ENCODE measurements at regions not wholly inside any gene's neighbourhood (a gene's known extent, or its start where the extent isn't known, plus 50 kb on each side); places are given as distances from the start of the nearest gene placed in this dataset.
"Not testable (repeated sequence)": the region's sequence is repeated elsewhere in the genome, so short reads cannot be mapped to it uniquely, and the experiment has no call there.

DNA sequence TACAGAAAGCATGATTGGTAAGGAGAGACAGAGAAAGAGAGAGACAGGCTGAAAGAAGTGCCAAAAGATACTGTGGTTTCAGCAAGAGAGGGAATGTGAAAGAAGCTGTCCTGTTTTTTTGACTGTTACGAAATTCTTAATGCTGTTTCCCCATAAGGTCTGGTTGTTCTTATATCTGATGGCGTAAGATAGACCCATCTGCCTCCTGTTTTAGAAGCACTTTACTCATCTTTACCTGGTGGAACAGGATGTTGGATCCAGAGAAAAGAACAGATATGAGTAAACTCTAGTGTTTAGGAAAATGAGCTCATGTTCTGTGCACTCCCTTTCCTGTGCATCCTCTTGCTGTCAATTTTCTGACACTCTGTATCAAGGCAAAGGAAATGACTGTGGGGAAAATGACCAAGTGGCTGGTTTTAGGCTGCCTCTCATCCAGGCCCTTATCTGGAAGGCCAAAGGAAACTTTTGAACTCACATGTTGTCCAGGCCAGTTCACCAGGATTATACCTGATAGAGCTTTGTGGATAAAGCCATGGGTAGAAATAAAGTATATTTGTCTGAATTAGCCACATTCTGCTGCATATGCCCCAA lies 311.7 kb upstream of the HTR2C start:
- Mint-ChIP-seq H3K27ac (no peak overlapping the region), H3K4me3 (no peak overlapping the region), H3K36me3 (no peaks in the 10 kb centered on the region), H3K4me1 (no peaks in the 10 kb centered on the region), H3K9me3 (peaks cover 0 to 8% of the 10 kb centered on the region in 2 donors), H3K27me3 (ENCODE audit: low read depth in 2 of 2) (no peaks in the 10 kb centered on the region)
- H3K27me3 ChIP-seq (ENCODE audit: control insufficient read depth, insufficient read depth, low read length): no peaks in the 10 kb centered on the region
- no peak overlapping the region for H3K27ac ChIP-seq (ENCODE audit: low read length)
- 50% methylated on average over 1 of the region's 2 CpGs for WGBS (ENCODE audit: insufficient coverage)
- ATAC-seq (no peak), DNase-seq (no peak)
- no peaks in the 10 kb centered on the region for H3K9me3 ChIP-seq (ENCODE audit: control insufficient read depth, insufficient read depth, low read length)
- H3K36me3 ChIP-seq (ENCODE audit: control insufficient read depth, insufficient read depth, low read length): no peaks in the 10 kb centered on the region
- no peaks in the 10 kb centered on the region for H3K4me1 ChIP-seq (ENCODE audit: control insufficient read depth, insufficient read depth, low read length)
- TF ChIP-seq, protein P1, sequence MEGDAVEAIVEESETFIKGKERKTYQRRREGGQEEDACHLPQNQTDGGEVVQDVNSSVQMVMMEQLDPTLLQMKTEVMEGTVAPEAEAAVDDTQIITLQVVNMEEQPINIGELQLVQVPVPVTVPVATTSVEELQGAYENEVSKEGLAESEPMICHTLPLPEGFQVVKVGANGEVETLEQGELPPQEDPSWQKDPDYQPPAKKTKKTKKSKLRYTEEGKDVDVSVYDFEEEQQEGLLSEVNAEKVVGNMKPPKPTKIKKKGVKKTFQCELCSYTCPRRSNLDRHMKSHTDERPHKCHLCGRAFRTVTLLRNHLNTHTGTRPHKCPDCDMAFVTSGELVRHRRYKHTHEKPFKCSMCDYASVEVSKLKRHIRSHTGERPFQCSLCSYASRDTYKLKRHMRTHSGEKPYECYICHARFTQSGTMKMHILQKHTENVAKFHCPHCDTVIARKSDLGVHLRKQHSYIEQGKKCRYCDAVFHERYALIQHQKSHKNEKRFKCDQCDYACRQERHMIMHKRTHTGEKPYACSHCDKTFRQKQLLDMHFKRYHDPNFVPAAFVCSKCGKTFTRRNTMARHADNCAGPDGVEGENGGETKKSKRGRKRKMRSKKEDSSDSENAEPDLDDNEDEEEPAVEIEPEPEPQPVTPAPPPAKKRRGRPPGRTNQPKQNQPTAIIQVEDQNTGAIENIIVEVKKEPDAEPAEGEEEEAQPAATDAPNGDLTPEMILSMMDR (IDR thresholded peaks at IDR 0.05): no peak
- intact Hi-C loops (cut with micrococcal nuclease): no loop called here
- H3K4me3 ChIP-seq (ENCODE audit: low read length): no peak overlapping the region

DNA sequence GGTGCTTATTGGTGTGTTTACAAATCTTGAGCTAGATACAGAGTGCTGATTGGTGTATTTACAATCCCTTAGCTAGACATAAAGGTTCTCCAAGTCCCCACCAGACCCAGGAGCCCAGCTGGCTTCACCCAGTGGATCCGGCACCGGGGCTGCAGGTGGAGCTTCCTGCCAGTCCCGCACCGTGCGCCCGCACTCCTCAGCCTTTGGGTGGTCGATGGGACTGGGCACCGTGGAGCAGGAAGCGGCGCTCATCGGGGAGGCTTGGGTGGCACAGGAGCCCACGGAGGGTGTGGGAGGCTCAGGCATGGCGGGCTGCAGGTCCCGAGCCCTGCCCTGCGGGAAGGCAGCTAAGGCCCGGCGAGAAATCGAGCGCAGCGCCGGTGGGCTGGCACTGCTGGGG lies 313.5 kb upstream of the HTR2C start:
- H3K27ac Mint-ChIP-seq; H3K4me3 Mint-ChIP-seq; intact Hi-C loops (cut with micrococcal nuclease); DNase-seq; H3K9me3 ChIP-seq (ENCODE audit: control insufficient read depth, insufficient read depth, low read length); ATAC-seq; H3K4me1 ChIP-seq (ENCODE audit: control insufficient read depth, insufficient read depth, low read length); H3K4me1 Mint-ChIP-seq; H3K27ac ChIP-seq (ENCODE audit: low read length); H3K36me3 Mint-ChIP-seq; H3K27me3 Mint-ChIP-seq (ENCODE audit: low read depth in 2 of 2); H3K36me3 ChIP-seq (ENCODE audit: control insufficient read depth, insufficient read depth, low read length); H3K4me3 ChIP-seq (ENCODE audit: low read length); H3K27me3 ChIP-seq (ENCODE audit: control insufficient read depth, insufficient read depth, low read length): not testable (repeated sequence)
- WGBS (ENCODE audit: insufficient coverage): 98% methylated on average over 21 of the region's 21 CpGs
- peaks cover 0 to 14% of the 10 kb centered on the region in 2 donors for H3K9me3 Mint-ChIP-seq

- DNase-seq (no peak), ATAC-seq (no peak)
- TF ChIP-seq, protein P1 (IDR thresholded peaks at IDR 0.05): no peak
- Histone ChIP-seq H3K9me3 (ENCODE audit: control insufficient read depth, insufficient read depth, low read length) (no peaks in the 10 kb centered on the region), H3K4me3 (ENCODE audit: low read length) (no peak overlapping the region), H3K36me3 (ENCODE audit: control insufficient read depth, insufficient read depth, low read length) (no peaks in the 10 kb centered on the region), H3K27me3 (ENCODE audit: control insufficient read depth, insufficient read depth, low read length) (no peaks in the 10 kb centered on the region), H3K27ac (ENCODE audit: low read length) (no peak overlapping the region), H3K4me1 (ENCODE audit: control insufficient read depth, insufficient read depth, low read length) (no peaks in the 10 kb centered on the region)
- 63% methylated on average over 1 of the region's 3 CpGs for WGBS (ENCODE audit: insufficient coverage)
- H3K36me3 Mint-ChIP-seq: no peaks in the 10 kb centered on the region
- H3K27me3 Mint-ChIP-seq (ENCODE audit: low read depth in 2 of 2): no peaks in the 10 kb centered on the region
- peaks cover 0 to 12% of the 10 kb centered on the region in 2 donors for H3K9me3 Mint-ChIP-seq
- H3K27ac Mint-ChIP-seq: no peak overlapping the region
- intact Hi-C loops (cut with micrococcal nuclease): no loop called here
- no peak overlapping the region for H3K4me3 Mint-ChIP-seq
- H3K4me1 Mint-ChIP-seq: no peaks in the 10 kb centered on the region
Observed at GRCh38 chrX:114268643-114269042, 315.2 kb upstream of the HTR2C start.

GRCh38 chrX:114267142-114267541 lies 316.7 kb upstream of the HTR2C start:
- H3K9me3 Mint-ChIP-seq: peaks cover 0 to 12% of the 10 kb centered on the region in 2 donors
- H3K4me1 Mint-ChIP-seq: no peaks in the 10 kb centered on the region
- no peak overlapping the region for H3K27ac ChIP-seq (ENCODE audit: low read length)
- H3K27me3 Mint-ChIP-seq (ENCODE audit: low read depth in 2 of 2): no peaks in the 10 kb centered on the region
- no peaks in the 10 kb centered on the region for H3K36me3 Mint-ChIP-seq
- H3K27me3 ChIP-seq (ENCODE audit: control insufficient read depth, insufficient read depth, low read length): no peaks in the 10 kb centered on the region
- WGBS (ENCODE audit: insufficient coverage): 11% methylated on average over 2 of the region's 5 CpGs
- H3K4me1 ChIP-seq (ENCODE audit: control insufficient read depth, insufficient read depth, low read length): no peaks in the 10 kb centered on the region
- TF ChIP-seq, protein P1 (IDR thresholded peaks at IDR 0.05): no peak
- no peak overlapping the region for H3K27ac Mint-ChIP-seq
- no peak overlapping the region for H3K4me3 Mint-ChIP-seq
- H3K36me3 ChIP-seq (ENCODE audit: control insufficient read depth, insufficient read depth, low read length): no peaks in the 10 kb centered on the region
- intact Hi-C loops (cut with micrococcal nuclease): no loop called here
- DNase-seq (no peak), ATAC-seq (no peak)
- H3K9me3 ChIP-seq (ENCODE audit: control insufficient read depth, insufficient read depth, low read length): no peaks in the 10 kb centered on the region
- H3K4me3 ChIP-seq (ENCODE audit: low read length): no peak overlapping the region

Measured in natural killer cell (primary cell).